WERI-Rb-1 (cell line): ENCODE measurements at regions not wholly inside any gene's neighbourhood (a gene's known extent, or its start where the extent isn't known, plus 50 kb on each side); places are given as distances from the start of the nearest gene placed in this dataset.
A peak's percentile ranks its signal among the peaks of the same experiment; 100 is the strongest.

Experiments used
- DNase-seq: peaks from one replicate; pipeline ENCODE4 v3.0.0-alpha.2; 2020
- H3K27ac ChIP-seq: fragments of 250-450 bp; sonication (Bioruptor Pico); 2 replicates; pipeline ENCODE4 v1.5.1; 2020; ENCODE audit warnings: mild to moderate bottlenecking, moderate library complexity
- H3K27me3 ChIP-seq: fragments of 250-450 bp; sonication (Bioruptor Pico); 2 replicates; pipeline ENCODE4 v1.5.1; 2021; ENCODE audit warnings: mild to moderate bottlenecking, low read depth, moderate library complexity; ENCODE audit not compliant: insufficient read depth, severe bottlenecking
- H3K36me3 ChIP-seq: fragments of 250-450 bp; sonication (Bioruptor Pico); 2 replicates; pipeline ENCODE4 v1.5.1; 2020; ENCODE audit warnings: mild to moderate bottlenecking, moderate library complexity
- H3K4me3 ChIP-seq: 2 replicates; pipeline ENCODE4 v1.5.1; 2011; ENCODE audit warnings: low read depth, mild to moderate bottlenecking, control low read depth, low read length
- H3K9me3 ChIP-seq: fragments of 250-450 bp; sonication (Bioruptor Pico); 2 replicates; pipeline ENCODE4 v1.5.1; 2021; ENCODE audit warnings: mild to moderate bottlenecking, moderate library complexity; ENCODE audit not compliant: severe bottlenecking
- TF ChIP-seq, protein P1 (sequence below): IDR thresholded peaks from 2 replicates; pipeline ENCODE4 v1.5.1; 2011; ENCODE audit warnings: low read depth, mild to moderate bottlenecking, control low read depth, inconsistent platforms, low read length

DNA sequence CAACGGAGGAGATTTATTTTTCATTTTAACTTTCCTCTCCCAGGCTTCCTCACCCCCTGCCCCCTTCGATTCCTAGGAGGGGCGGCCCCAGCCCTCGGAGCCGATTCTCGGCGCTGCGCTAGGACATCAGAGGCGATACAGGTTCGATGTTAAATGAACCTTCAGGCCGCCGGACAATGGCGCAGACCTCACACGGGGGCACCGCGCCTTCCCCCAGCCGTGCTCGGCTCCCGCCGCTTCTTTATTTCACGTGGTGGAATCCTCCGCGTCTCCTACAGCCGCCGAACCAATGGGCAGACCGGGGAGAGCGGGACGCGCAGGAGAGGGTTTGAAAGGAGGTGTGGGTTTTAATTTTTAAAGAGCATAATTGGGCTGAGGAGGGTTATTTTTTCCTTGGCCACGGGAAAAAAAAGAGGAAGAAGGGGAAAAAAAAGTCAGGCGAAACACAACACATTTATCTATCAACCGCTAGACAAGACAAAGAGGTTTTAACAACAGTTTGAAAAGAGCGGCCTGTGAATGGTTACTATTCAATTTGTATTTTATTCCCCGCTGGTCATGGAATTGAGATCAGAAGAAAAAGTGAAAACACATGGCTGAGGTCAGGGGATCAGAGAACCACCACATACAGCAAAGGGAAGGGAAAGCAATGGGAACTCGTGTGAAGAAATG, 126.8 kb downstream of the TMEM174 start:
- TF ChIP-seq, protein P1, sequence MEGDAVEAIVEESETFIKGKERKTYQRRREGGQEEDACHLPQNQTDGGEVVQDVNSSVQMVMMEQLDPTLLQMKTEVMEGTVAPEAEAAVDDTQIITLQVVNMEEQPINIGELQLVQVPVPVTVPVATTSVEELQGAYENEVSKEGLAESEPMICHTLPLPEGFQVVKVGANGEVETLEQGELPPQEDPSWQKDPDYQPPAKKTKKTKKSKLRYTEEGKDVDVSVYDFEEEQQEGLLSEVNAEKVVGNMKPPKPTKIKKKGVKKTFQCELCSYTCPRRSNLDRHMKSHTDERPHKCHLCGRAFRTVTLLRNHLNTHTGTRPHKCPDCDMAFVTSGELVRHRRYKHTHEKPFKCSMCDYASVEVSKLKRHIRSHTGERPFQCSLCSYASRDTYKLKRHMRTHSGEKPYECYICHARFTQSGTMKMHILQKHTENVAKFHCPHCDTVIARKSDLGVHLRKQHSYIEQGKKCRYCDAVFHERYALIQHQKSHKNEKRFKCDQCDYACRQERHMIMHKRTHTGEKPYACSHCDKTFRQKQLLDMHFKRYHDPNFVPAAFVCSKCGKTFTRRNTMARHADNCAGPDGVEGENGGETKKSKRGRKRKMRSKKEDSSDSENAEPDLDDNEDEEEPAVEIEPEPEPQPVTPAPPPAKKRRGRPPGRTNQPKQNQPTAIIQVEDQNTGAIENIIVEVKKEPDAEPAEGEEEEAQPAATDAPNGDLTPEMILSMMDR, result no peak
- H3K27me3 ChIP-seq, result no peaks in the 10 kb centered on the region
- peak overlapping the region; percentile 34 for H3K4me3 ChIP-seq
- H3K36me3 ChIP-seq, result no peaks in the 10 kb centered on the region
- H3K27ac ChIP-seq, result no peak overlapping the region
- H3K9me3 ChIP-seq, result no peaks in the 10 kb centered on the region
- DNase-seq, result no peak

DNA sequence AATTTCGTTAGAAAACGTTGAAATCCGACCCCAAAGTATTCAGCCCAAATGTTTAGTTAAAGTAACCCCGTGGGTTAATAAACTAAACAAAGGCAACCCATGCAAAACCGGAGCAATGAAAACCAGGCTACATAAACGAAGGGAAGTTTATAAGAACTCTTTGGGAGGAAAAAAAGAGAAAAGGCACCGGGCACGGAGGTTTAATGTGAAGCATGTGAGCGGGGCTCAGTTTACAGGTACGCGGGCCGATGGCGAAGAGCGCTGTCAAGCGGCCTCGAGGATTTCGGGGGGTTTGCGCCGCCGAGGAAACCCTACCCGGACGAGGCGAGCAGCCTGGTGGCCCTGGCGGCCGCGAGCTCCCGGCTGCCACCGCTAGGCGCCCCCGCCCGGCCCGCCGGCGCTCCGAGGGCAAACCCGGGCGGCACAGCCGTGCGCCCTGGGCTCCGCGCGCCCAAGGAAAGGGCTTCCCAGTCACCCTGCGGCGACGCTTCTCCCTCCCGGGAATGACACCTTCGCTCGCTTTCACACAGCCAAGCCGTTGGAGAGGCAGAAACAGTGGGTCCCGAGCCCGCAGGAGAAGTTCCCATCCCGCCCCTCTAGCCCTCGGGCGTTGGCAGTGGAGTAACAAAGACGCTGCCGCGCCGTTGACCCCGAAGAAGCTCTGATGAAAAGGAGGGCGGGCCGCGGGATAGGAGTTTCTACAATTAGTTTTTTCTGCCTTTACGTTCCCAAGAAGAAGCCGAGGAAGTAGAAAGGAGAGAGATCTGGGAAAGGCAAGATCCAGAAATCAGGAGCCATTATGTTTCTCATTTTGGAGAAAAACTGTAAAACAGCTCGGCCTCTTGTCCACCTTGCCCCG, 126.0 kb downstream of the TMEM174 start:
- Histone ChIP-seq H3K36me3 (no peaks in the 10 kb centered on the region), H3K4me3 (peak overlapping the region; percentile 34), H3K27ac (no peak overlapping the region), H3K27me3 (no peaks in the 10 kb centered on the region), H3K9me3 (no peaks in the 10 kb centered on the region)
- DNase-seq, result peak; percentile 18
- TF ChIP-seq, protein P1, result peak; percentile 16; the same call in 1 of the 2 replicates

DNA sequence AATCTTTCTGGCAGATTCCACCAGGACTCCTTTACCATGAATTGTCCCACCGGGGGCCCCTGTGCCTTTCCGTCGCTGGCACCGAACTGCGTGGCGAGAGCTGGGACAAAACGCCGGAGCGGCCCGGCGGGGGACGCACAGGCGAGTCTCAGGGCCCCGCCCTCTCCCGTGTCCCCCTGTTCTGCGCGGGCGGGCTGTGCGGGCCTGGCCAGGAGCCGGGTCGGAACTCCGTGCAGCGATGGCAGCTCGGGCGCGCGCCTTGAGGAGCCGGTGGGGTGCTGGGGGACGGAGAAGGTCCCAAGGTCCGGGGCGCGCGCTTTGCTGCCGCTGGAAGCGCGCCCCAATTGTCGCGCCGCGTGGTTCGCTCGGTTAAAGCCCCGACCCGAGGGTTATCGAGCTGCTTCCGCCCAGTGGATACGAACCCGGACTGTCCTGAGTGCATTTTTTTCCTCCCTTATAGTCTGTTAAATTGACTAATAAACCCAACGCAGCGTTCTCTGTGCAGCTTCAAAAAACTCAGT, 125.3 kb downstream of the TMEM174 start:
- DNase-seq, result no peak
- Histone ChIP-seq H3K27me3 (no peaks in the 10 kb centered on the region), H3K9me3 (no peaks in the 10 kb centered on the region), H3K4me3 (no peak overlapping the region), H3K36me3 (no peaks in the 10 kb centered on the region), H3K27ac (no peak overlapping the region)
- TF ChIP-seq, protein P1, result no peak

DNA sequence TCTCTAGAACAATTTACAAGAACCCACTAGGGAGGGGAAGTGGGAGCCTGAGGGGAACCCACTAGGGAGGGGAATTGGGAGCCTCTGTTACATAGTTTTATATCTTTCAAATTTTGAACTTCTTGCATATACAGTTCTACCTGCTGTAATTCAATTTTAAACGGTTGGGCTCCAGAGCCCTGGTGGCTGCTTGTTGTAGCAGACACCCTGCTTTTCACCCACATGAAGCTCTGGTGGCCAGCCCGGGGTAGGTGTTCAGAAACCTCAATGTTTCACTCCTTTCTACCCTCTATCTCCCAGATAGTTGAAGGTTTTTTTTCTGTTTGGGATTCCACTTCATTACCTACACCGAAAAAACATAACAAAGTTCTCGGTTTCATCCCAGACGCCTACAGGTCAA, 124.4 kb downstream of the TMEM174 start:
- no peak overlapping the region for H3K27ac ChIP-seq
- no peaks in the 10 kb centered on the region for H3K9me3 ChIP-seq
- no peak for DNase-seq
- H3K4me3 ChIP-seq, result no peak overlapping the region
- no peaks in the 10 kb centered on the region for H3K27me3 ChIP-seq
- H3K36me3 ChIP-seq, result no peaks in the 10 kb centered on the region
- TF ChIP-seq, protein P1, result no peak

DNA sequence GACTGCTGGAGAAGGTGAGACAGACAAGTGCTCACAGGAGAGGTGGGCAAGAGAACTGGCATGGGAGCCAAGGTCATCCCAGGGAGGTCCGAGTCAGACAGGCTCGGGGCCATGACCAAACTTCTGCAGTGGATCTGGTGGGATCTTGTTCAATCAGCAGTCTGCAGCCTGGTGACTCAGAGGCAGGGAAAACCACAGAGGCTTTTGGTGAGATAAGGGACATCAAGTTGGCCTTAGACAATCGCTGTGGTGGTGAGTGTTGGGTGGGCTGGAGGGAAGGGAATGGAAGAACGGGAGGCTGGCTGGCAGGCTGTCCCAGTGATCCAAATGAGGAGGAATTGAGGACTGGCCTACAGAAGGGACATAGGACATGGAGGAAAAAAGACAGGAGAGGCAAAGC, 123.8 kb downstream of the TMEM174 start:
- Histone ChIP-seq H3K36me3 (no peaks in the 10 kb centered on the region), H3K4me3 (no peak overlapping the region), H3K9me3 (no peaks in the 10 kb centered on the region), H3K27ac (no peak overlapping the region), H3K27me3 (no peaks in the 10 kb centered on the region)
- DNase-seq, result no peak
- TF ChIP-seq, protein P1, result no peak
